Forelimb muscle (tissue), 1 donor: ENCODE measurements at regions not wholly inside any gene's neighbourhood (a gene's known extent, or its start where the extent isn't known, plus 50 kb on each side); places are given as distances from the start of the nearest gene placed in this dataset.

ENCODE experiments used
- DNase-seq: peaks from one replicate; pipeline ENCODE4 v3.0.0-alpha.2; 2013; ENCODE audit warnings: low read depth

DNA sequence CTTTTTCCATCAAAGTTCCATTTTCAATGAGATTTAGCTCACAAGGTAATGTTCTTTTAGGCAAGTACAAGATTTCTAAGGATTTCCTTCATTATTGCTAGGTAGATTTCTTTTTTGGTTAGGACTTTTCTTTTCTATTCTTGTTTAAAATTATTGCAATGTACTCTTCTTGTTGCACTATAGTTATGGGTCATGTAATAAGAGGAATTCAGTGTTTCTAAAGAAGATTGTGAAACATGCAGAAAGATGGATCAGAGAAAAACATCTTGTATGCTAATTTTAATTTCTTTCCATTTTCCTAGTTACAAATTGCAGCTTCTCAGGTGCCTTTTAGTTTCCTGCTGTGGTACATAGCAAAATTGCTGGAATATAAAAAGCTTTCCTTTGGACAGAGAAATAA is 56.1 kb downstream of the BTG1 start:
- no peak for DNase-seq

DNA sequence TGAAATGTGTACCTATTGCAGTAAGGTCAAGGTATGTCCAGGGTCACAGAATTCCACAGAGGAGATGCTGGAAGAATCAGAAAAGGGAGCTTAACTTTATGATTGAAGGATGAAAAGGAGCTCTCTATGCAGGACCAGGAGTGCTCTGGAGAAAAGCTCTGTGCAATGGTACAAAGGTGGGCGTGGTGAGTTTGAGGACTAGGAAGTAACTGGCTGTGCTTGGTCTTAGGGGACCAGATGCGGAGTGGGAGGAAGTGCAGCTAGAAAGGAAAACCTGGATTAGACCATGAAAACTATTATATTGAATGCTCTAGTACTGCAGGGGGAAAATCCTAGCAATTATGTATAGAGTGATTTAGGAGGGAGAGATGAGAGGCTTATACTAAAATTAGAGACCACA is 56.8 kb downstream of the BTG1 start:
- DNase-seq, result no peak

DNA sequence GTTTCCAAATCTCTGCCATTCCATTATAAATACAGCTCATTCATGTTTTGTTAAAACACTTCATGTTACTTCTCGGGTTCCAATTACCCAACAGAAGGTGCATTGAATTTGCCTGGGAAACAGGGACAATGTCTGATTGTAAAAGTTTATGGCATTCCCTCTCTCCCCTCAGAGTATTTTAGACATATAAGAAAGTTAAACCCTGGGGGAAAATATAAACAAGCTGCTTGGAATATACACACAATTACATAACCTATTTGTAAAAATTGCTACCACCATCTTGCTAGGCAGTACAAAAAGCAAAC is 60.0 kb downstream of the BTG1 start:
- DNase-seq, result no peak

DNA sequence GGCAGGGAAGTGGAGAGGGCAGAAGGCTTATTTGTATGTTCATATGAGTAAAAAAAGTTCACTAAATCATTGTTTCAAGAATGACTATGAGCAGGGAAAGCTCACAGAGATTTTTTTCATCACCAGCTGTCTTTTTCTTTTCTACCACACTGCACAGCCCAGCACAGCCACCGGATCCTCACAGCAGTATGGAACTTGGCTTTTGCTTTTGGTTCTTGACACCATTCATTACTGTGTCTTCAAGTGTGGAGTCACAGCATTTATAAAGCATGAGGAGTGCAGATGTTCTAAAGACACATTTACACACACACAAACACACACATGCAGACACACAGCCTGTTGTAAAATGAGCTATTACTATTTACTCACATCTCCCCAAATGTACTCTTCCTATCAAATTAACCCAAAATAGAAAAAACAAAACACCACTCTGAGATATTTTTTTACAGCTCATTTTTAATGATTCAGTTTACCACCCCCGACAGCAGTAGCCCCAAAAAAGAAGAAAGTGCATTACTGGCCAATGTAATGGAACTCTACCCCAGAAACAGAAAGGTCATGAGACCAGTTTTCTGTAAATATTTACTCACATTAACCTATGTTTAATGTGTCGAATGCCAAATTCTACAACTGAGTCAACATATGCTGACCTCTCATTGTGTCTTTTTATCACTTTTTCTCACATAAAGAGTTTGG is 60.5 kb downstream of the BTG1 start:
- no peak for DNase-seq

DNA sequence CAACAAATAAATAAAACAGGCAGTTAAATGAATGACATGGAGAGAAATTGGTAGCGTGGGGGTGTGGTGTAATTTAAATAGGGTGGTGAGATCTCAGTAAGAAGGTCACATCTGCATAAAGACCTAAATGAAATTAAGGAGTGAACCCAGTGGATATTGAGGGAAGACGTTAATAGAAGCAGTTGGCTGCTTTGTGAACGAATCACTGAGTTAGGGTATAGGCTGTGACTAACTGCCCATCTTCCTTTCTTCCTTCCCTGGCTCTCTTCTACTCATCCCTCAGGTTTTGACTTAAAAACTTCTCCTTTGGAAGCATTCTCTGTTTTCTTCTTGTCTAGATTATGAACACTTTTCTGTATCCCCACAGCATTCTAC is 64.7 kb downstream of the BTG1 start:
- no peak for DNase-seq

DNA sequence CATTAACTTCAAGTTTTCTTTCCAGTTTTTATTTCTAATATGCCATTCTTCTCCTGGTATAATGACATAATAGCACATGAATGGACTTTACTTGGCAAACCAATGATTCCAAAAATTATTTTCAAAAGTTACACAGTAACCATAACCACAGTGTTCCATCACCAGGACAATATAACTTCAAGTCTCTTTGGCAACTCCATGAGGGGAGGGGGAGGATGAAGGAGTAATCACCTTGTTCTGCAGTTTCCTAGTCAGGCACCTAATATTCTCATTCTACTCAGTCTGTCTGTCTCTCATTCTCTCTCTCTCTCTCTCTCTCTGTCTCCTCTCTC is 66.6 kb downstream of the BTG1 start:
- DNase-seq, result no peak

DNA sequence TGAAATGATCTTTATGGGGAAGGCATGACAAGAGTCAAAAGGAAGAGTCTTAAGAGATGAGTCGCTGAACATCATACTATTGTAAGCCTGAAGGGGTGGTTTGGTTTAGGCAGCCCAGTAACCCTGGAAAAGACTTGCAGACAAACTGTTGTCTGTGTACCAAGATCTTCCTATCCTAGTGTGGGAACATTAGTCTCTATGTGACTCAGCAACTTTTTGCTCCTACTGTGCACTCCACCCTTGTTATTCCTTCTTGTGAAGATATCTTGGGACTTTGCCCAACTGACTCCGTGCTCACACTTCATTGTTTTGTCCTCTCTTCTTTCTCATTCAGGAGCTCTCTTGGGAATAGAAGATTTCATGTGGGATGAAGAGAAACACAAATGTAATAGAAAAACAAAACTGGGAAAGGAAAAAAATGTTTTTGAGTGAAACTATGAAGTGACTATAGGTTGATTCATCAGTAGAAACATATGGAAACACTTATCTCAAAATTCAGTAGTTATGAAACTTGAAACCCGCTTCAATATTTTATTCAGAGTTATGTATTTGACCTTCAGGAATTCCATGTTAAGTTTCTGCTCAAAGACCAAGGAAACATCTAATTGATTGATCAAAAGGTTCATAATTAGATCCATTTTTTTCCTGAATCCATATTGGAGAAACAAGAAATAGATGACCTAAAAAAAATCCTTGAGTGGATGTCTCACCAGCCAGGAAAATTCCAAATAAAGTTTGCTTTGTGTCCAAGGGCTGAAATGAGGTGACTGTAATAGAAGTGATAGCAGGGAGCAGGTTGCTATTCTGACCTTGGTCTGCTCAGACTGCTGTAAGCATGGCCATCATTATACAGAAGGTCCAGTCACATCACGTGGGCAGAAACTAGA is 67.2 kb downstream of the BTG1 start:
- peak; percentile 40 for DNase-seq

DNA sequence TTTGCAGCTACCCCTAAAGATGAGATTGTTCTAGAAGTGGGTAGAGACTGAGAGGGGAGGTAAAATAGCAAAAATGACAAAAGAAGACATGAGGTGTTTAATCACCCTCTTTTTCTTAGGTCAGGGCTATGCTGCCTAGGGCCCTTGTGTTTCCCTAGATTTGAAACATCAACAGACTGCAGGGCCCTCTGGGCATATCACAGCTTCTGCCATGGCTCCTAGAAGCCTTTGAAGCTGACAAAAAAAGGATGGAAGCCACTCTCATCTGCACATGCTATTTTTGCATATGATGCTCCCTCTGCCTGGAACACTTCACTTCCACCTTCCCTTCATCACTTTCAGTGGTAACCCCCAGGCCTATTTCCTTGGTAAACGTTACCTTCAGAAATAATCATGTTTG is 68.1 kb downstream of the BTG1 start:
- DNase-seq, result no peak

DNA sequence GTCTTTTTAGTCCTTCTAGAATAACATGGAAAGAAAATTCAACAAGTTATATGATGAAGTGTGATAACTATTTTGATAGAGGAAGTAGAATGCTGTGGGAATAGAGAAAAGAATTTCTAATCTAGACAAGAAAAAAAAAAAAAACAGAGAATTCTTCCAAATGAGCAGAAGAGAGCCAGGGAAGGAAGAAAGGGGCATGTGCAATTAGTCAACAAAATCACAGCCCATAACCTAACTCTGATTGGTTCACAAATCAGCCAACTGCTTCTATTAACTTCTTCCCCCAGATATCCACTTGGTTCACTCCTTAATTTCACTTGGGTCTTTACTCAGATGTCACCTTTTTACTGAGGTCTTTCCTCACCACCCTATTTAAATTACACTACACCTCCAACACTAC is 69.5 kb downstream of the BTG1 start:
- no peak for DNase-seq

DNA sequence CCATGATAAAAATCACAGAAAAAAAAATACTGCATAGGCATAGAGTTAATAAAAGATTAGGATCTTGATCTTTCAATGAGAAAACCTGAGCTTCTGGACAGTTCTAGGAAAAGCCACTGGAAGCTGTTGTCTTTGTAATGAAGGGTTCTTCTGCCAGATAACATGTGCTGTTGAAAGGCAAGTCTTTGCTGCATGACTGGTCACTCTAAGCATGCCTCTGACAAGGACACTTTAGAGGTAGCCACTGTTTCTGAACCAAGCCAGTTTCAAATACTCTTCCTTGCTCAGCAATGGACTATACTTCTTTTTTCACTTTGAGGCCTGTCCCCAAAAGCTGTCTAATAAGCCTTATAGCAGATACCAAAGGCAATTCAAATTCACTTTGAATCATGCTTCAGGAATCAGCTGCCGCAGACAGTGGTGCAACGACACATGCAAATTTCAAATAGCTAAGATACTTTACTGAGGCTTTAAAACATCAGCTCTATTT is 70.2 kb downstream of the BTG1 start:
- no peak for DNase-seq

DNA sequence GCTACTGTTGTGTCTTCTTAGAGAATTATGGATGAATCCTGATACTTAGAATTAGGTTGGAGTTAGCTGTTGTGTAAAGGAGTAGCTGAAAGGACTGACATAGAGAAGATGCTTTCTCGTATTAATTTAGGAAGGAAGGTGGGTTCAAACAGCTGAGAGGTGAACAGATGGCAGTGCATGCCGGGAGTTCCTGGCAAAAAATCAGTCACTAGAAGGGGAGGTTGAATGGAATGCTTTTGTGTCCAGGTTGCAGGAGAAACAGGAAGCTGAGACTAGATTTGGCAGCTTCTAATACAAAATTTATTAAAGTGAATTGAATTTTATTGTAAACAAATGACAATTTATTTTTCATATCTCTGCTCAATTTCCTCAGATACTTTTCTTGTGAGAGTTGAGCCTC is 70.8 kb downstream of the BTG1 start:
- no peak for DNase-seq

DNA sequence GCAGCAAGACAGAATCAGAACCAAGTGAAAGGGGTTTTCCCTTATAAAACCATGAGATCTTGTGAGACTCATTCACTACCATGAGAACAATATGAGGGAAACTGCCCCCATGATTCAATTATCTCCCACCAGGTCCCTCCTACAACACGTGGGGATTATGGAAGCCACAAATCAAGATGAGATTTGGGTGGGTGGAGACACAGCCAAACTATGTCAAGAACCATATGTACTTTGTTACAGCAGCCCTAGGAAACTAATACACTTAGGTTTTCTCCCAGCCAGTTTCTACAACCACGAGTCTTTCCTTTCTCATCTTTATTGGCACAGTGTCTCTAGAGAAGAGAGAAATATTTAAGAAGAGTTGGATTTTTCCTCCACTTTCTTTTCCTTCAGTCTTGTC is 72.6 kb downstream of the BTG1 start:
- no peak for DNase-seq

DNA sequence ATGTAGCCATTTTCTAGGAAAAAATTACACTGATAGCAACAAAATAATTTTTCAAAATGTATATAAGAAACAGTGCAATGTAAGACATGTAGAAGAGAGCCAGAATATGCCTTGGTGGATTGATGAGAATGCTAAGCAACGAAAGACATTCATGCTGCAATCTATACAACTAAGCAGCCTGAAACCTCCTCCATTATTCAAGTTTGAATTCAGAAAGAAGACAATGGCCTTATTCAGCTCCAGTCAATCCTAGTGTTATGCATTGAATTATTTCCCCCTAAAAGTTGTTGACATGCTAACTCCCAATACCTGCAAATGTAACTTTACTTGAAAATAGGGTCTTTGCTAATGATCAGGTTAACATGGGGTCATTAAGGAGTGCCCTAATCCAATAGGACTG is 73.5 kb downstream of the BTG1 start:
- DNase-seq, result no peak

DNA sequence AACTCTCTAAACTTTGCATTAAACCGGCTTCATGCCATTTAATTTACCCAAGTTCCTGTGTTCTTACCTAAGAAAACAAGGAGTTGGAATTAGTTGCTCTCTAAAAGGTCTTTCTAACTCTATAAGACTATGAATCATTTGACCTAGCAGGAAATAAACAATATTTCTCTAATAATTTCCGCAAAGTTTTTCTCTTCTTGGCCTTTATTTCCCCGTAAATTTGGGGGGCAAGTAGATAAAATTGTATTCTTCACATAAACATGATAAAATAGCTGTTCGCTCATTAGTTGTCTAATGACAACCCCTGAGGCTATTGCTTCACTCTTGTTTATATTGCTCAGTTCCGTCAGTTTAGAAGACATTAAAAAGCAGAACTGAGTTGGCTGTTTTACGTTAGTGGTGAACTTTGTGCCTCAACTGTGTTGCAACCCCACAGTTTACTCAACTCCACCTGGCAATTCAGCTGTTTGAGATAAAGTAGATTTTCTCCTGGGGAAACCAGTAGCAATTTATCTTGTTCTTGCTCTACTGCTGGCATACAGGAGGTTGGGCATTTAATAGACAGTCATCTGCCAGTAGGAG is 74.7 kb downstream of the BTG1 start:
- DNase-seq, result no peak

DNA sequence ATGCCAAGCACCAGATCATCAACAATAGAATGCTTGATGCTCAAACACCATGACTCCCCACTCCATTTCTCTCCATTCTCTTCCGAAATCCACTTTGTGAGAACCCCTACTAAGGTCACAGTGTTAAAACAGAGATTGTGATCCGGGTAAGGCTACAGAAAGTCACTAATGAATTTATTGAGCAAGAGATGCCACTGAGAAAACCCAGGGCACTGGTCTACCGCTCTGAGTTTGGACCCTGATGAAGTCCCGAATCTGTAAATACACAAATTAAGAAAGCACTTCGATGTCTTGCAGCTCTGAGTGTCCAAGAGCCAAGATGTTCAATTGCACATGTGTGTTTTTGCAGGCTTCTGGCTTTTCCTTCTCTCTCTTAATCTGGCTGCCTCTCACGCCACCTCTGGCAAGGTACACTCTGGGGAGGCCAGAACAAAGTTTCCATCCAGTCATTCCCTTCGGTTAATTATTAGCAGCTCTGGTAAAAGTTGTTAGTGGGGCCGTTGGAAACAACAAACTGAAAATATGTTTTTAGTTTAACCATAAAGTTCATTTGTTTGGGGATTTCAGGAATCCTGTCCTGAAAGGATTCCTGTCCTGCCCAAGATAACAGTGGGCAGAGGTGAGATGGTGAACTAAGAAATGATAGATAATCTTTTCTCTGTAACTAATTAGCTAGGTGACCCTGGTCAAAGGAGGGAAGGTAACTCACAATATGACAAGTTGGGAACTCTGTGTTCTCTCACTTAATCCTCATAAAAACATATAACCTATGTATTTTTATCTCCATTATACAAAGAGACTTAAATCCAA is 75.4 kb downstream of the BTG1 start:
- DNase-seq, result no peak

DNA sequence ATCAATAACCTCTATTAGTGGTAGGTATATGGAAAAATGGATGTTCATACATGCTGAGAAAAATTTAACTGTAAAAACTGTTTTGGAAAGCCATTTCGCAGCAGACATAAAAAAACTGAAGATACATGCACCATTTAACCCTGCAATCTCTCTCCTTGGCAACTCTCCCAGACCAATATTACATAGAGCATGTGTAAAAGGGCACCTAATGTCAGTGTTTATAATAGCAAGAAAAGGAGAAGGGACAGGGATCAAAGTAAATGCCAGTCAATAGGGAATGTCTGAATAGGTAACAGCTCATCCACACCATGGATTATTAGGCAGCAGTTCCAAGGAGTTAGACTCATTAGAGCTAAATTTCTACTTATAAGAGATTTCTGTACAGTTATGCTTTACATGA is 77.2 kb downstream of the BTG1 start:
- no peak for DNase-seq

DNA sequence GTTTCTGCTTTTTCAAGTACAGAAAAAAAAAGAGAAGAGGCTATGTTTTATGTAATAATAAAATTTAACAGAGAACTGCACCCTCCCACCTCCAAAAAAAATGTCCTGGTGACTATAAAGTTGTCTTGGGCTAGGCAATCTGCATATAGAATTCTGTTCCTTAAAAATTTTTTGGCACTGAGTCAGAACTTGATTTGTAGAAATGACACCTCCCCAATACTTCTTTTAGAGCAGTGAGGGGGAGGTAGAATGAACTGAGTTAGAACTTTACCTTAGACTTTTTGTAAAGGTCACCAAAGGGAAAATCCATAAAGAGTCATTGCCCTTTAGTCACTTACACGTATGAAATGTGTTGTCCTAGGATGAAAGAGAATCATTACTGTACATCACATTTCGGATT is 80.0 kb downstream of the BTG1 start:
- no peak for DNase-seq

DNA sequence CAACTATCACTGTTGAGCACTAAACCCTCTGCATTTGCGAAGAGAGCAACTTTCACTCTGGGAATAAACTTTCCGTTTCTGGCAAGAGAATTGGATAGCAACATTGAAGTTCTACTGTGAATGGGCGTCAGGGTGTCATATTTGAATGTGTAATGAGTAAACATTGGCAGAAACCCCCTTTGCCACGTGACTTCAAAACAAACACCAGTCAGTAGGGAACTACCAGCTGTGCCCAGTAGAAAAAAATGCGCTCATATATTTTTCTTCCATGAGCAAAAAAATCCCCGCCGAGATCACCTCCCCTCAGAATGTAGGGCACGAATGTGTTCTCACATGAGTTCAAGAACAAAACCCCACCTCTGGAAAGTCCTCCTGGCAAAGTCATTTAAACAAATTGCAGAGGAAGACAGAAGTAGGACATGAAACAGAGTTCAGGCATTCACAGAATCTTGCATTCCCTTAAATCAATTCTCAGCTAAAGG is 80.6 kb downstream of the BTG1 start:
- no peak for DNase-seq

DNA sequence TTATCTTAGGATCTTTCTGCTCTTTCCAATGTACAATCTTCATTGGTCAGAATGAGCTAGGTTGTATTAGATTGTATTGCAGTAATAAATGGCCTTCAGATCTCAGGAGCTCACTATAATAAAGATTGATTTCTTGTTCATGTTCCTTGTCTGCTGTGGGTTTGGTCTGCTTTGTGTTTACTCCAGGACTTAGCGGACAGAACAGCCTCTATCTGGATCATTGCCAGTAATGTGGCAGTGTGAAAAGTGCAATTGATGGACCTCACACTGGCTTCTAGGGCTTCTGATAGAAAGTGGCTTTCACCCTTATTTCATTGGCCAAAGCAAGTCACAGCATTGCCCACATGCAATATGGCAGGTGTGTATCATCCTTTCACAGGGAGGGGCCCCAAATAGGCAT is 81.2 kb downstream of the BTG1 start:
- DNase-seq, result no peak

DNA sequence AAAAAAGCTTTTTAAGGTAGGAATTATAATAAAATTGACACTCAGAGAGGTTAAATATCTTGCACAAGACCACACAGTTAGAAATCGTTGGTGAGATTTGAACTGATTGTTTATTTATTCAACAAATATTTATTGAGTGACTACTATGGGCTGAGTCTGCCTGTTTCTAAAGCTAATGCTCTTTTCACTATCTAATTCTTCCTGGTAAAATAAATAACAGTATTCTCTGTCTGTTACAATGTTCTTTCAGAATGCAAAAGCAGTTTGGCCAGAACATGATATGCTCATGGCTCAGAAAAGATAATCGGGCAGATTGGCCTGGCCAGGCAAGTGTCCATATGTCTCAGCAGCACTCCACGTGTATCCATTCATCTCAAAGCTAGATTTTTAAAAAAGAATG is 82.0 kb downstream of the BTG1 start:
- no peak for DNase-seq

DNA sequence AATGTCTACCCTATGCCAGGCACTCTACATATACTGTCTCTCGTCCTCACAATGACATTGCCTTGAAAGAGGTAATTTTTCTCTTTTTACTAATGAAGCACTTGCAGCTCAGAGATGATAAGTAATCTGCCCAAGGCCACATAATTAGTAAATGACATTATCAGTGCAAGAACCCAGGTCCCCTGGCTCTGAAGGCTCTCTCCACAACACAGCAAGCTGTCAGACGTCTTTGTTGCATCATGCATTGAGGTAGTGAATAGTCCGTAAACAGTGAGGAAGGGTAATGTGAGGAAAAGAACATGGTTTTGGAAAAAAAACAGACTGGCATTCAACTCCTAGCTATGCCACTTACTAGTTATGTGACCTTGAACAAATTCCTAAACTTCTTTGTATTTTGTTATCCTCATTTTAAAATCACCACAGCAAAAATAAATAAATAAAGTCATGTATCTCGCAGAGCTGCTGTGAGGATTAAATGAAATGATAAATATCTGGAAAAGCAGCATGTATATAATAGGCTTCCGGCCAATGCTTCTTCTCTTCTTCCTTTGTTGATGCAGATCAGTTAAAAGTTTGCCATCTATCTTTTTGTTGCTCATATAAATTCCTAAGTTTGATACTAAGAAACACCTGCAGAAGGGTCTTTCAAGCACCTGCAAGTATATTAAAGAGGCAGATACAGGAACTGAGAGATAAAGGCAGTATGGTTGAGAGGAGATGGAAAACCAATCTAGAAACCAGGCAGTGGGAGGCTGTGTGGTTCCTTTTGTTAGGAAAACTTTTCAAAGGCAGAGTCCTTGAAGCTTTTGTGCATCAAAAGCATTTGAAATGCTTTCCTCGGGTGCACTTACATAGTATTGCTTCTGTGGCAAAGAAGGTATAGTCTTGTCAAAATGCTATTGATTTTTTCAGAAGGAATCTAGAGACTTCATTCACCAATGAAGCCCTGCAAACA is 82.8 kb downstream of the BTG1 start:
- no peak for DNase-seq
